GM21576 (cell line): ENCODE measurements at regions not wholly inside any gene's neighbourhood (a gene's known extent, or its start where the extent isn't known, plus 50 kb on each side); places are given as distances from the start of the nearest gene placed in this dataset.
"Not testable (repeated sequence)": the region's sequence is repeated elsewhere in the genome, so short reads cannot be mapped to it uniquely, and the experiment has no call there.

Experiments used
- ATAC-seq: cut with Tn5 transposase; IDR thresholded peaks from one replicate; pipeline ENCODE4 v1.9.1; 2021; ENCODE audit warnings: mild to moderate bottlenecking, moderate library complexity; ENCODE audit not compliant: unreplicated experiment

- no peak for ATAC-seq
These were observed 153.1 kb upstream of the THUMPD2 start for GRCh38 chr2:39932198-39932597.

- no peak for ATAC-seq
These were observed 151.3 kb upstream of the THUMPD2 start for GRCh38 chr2:39930175-39930917.

- no peak for ATAC-seq
These were observed 150.5 kb upstream of the THUMPD2 start for GRCh38 chr2:39929531-39929930.

- ATAC-seq = no peak
These were observed 146.3 kb upstream of the THUMPD2 start for GRCh38 chr2:39925312-39925711.

GRCh38 chr2:39923455-39923854, 144.4 kb upstream of the THUMPD2 start:
- ATAC-seq = no peak

GRCh38 chr2:39922679-39923405, 143.8 kb upstream of the THUMPD2 start:
- ATAC-seq = no peak

- no peak for ATAC-seq
These were observed 141.3 kb upstream of the THUMPD2 start for GRCh38 chr2:39920307-39920801.

GRCh38 chr2:39919511-39920306, 140.7 kb upstream of the THUMPD2 start:
- no peak for ATAC-seq

GRCh38 chr2:39918886-39919285, 139.8 kb upstream of the THUMPD2 start:
- no peak for ATAC-seq

- not testable (repeated sequence) for ATAC-seq
These were observed 138.3 kb upstream of the THUMPD2 start for GRCh38 chr2:39917371-39917770.

GRCh38 chr2:39914949-39915348, 135.9 kb upstream of the THUMPD2 start:
- ATAC-seq = no peak

GRCh38 chr2:39913648-39914461, 134.8 kb upstream of the THUMPD2 start:
- peak; percentile 70 for ATAC-seq

GRCh38 chr2:39902103-39902502, 123.0 kb upstream of the THUMPD2 start:
- no peak for ATAC-seq

- no peak for ATAC-seq
These were observed 119.9 kb upstream of the THUMPD2 start for GRCh38 chr2:39898934-39899333.

GRCh38 chr2:39897273-39897672, 118.2 kb upstream of the THUMPD2 start:
- no peak for ATAC-seq

GRCh38 chr2:39894082-39894481, 115.0 kb upstream of the THUMPD2 start:
- no peak for ATAC-seq

GRCh38 chr2:39893616-39894015, 114.6 kb upstream of the THUMPD2 start:
- ATAC-seq = no peak

GRCh38 chr2:39881948-39882347, 102.9 kb upstream of the THUMPD2 start:
- no peak for ATAC-seq

- no peak for ATAC-seq
These were observed 102.4 kb upstream of the THUMPD2 start for GRCh38 chr2:39881494-39881893.

- not testable (repeated sequence) for ATAC-seq
These were observed 99.9 kb upstream of the THUMPD2 start for GRCh38 chr2:39879001-39879400.

- ATAC-seq = no peak
These were observed 96.8 kb upstream of the THUMPD2 start for GRCh38 chr2:39875914-39876267.
